Liver (tissue), 3 donors: ENCODE measurements at regions not wholly inside any gene's neighbourhood (a gene's known extent, or its start where the extent isn't known, plus 50 kb on each side); places are given as distances from the start of the nearest gene placed in this dataset.

ENCODE experiments used
- CTCF ChIP-seq: fragments of 150-350 bp; IDR thresholded peaks from 2 replicates; pipeline ENCODE4 v1.5.1; 2017; ENCODE audit warnings: improper control_type of control experiment, low read depth, low read length; ENCODE audit not compliant: missing input control
- HNF4G ChIP-seq: IDR thresholded peaks from 2 replicates; pipeline ENCODE4 v1.6.1; 2016; ENCODE audit warnings: antibody characterized with exemption
- RAD21 ChIP-seq, 2 donors: IDR thresholded peaks; 2 replicates each; pipeline ENCODE4 v1.6.1; 2016; ENCODE audit warnings: antibody characterized with exemption in 2 of 2, mild to moderate bottlenecking in 2 of 2
- donor health status: healthy.
- donor health status: healthy.

GRCh38 chr13:106371024-106371423 is 164.4 kb downstream of the EFNB2 start:
- TF ChIP-seq CTCF (no peak), HNF4G (no peak), RAD21 (IDR thresholded peaks at IDR 0.05) (no peak)
